Hematopoietic multipotent progenitor cell (in vitro differentiated cells): ENCODE measurements at regions not wholly inside any gene's neighbourhood (a gene's known extent, or its start where the extent isn't known, plus 50 kb on each side); places are given as distances from the start of the nearest gene placed in this dataset.
A peak's percentile ranks its signal among the peaks of the same experiment; 100 is the strongest.

Experiments used
- DNase-seq, 3 donors: peaks; one replicate each; pipeline ENCODE4 v3.0.0-alpha.2; 2011 to 2015; ENCODE audit warnings: low read depth in 2 of 3, low spot score in 2 of 3

DNA sequence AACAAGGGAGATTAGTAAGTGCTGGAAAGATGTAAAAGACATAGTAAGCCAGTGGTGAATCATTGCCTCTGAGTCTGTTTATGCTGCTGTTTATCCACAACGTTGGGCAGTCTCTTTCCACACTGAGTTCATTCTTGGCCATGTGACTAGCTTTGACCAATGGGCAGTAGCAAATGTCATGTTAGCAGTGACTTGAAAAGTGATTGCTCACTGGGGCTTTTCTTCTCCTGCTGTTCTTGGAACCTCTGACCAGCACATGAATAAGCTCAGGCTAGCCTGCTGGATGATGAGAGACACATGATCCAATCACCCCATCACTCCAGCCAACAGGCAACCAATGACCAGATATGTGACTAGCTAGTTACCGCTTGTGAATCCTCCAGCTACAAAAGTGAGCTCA lies 360.4 kb downstream of the SLC4A3 start:
- no peak for DNase-seq

DNA sequence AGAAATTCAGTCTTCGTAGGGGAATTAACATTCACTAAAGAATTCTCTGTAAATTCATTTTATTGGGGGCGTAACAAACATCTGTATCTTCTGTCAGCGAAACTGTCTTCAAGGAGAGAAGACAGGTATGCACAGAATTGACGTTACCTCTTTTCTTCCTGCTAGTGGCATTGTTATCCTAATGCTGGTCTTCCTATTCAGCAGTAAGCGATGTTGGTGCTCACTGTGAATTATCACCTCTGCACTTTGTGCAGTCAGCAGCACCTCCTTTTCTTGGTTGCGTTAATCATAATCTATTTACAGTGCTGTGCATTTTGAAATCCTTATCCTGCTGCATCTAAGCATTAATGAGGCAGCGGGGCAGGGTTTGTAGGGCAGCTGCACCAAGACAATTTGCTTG lies 362.3 kb downstream of the SLC4A3 start:
- DNase-seq = no peak

DNA sequence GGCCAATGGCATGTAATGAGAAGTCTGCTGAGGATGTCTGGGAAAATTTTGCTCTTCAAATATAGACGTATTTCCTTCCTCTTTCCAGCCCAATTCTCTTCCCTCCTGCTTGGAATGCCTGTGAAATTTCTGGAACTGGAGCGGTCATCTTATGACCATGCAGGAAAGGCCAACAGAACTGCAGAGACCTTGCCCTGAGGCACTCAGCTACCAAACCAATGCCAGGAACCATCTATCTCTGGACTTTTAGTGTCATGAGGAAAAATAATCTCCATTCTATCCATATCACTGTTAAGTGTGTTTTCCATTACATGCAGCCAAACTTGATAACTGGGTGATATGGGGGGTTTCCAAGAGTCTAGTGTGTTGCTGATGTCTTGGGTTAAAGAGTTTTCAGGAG lies 363.7 kb downstream of the SLC4A3 start:
- DNase-seq = no peak

DNA sequence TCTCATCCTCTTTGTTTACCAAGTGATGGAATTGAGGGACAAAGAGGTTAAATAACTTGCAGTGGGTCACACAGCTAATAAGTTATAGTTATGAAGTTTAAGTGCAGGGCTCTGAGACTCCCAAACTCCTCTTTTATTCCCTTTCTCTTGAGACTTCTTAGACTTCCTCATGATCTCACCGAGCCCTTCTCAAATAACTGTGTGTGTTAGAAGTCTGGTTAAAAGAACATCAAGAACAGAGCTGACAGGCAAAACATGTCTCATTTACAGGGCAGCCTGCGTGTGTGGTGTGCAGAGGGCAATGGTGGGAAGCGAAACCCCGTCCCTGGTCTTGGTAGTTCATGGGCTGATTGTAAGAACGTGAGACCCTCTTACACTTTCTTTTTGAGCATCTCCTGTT lies 368.0 kb downstream of the SLC4A3 start:
- DNase-seq = no peak

DNA sequence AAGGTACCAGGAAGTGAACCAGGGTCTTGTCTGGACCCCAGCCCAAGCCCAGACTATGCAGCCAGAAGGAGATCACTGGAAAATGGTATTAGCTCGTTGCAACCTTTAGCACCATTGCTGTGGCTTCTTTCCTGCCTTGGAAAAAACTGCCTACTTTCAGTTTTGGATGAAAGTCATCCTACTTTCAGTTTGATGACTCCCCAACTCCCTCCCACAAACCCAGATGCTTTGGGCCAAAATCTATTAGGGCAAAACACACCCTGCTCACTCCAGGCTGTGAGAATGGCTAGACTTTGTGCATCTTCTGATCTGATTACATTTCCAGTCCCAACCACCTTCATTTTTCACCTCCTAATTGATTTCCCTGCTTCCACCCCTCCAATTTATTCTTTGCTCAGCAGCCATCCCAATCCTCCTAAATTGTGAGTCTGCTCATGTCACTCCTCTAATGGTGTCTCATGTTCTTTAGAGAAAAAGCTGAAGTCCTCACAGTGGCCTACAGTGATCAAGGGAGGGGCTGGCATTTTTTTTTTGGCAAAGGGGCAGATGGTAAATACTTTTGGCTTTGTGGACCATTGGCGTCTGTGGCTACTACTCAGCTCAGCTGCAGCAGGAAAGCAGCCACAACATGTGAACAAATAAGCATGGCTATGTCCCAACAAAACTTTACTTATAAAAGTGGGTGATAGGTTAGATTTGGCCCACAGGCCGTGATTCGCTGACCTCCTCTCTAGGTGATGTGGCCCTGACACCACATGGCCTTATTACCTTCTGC lies 368.7 kb downstream of the SLC4A3 start:
- DNase-seq = no peak

DNA sequence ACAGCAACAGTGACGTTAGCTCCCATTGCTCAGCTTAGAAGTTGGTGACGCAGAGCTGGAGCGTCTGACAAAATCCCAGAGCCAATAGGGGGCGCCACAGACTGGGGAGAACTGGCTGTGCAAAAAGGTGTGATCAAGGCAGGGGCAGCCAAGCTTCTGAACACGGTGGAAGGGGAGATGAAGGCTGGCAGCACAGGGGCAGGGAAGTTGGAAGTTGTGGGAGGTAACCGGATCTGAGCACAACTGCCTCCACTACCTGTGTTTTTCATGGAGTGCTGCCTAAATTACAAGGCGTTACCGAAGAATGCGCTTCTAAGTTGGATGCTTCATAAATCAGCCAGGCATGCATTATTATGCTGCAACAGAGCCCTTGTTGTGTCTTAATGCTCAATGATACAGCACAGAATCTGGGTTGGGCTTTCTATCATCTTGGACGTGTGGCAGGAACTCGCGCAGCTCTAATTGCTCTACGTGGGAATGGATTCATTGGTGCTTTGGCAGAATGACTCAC lies 370.0 kb downstream of the SLC4A3 start:
- DNase-seq = peak in 1 of 3 donors; percentile 1

DNA sequence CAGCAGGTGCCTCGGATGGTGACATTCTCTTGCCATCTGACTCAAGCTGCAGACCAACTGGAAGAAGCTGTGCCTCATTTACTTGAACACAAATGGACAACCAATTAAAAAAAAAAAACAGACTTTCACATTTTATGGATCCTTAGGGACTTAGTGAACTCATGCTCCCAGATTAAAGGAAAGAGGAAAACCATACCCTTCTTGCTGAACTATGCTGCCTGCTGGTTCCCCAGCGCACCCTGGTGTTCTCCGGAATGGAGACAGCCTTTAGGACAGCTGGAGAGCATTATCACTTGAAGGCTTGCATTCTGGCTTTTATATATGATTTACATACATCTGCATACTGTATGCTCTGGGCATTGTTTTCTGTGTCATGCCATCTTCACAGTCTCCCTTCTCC lies 370.7 kb downstream of the SLC4A3 start:
- no peak for DNase-seq

DNA sequence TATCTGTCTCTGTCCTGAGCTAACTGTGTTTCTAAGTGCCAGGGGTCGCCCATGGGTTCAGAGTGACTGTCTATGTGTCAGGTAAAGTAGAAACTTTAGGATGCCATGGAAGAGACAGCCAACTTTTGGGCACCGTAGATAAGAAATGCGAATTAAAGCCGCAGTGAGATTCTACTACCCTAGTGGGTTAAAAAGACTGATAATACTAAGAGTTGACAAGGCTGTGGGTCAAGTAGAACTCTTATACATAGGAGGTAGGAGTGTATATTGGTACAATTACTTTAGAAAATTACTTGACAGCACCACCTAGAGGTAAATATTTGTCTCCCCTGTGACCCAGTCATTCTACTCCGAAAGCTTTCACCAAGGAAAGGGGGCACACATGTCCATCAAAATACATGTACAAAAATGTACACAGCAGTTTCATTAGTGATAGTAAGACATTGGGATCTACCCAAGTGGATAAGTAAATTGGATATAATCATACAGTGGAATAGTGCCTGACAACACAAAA lies 371.3 kb downstream of the SLC4A3 start:
- DNase-seq = no peak

DNA sequence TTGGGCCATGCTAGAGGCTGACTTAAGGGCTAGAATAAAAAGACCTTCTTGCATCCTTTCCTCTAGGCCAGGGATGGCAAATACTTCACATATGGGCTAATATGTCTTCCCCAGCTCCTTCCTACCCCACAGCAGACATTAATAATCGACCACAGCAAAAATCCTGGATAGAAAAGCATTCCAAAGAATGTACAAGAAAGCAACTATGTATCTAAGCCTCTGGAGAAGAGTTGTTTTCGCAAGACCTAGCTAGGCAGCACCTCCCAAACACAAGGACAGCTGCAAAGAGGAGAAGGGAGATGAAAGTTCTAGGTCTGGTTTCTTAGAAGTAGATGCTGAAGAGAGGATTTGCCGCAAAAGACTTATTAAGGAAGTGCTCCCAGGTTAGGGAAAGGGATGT lies 372.6 kb downstream of the SLC4A3 start:
- no peak for DNase-seq

DNA sequence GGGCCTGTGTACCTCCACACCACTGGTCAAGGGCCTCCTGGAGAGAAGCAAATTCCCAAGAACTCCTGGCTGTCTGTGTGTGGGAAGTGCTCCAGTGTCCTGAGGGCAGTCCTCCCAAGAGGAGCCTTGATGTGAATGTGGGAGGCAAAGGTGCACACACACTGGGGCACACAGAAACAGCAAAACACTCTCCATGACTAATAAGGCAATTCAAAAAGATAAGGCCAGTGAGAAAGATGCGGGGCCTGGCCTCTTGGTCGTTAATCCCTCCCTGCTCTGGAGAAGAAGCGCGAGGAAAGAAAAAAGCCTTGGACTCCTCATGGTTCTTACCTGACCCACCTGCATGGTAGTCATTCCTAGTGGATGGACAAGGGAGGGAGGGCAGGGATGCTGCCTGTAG lies 373.2 kb downstream of the SLC4A3 start:
- no peak for DNase-seq

DNA sequence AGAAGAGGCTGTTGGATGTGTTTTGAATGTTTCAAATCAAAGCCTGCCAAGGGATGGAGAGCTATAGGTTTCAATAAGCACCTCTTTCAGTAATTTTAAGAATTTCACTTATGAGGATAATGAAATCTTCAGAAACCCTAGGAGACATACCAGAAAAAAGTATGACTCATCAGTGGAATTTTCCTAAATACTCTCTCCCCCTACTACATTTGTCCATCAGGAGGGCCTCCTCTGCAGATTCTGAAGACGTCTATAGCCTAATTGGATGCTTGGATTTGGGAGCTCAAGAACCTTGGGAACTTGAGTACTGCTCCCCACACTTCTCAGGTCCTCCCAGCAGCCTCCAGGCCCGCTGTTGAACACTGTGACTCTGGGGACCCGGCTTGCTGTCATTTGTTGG lies 374.3 kb downstream of the SLC4A3 start:
- no peak for DNase-seq

DNA sequence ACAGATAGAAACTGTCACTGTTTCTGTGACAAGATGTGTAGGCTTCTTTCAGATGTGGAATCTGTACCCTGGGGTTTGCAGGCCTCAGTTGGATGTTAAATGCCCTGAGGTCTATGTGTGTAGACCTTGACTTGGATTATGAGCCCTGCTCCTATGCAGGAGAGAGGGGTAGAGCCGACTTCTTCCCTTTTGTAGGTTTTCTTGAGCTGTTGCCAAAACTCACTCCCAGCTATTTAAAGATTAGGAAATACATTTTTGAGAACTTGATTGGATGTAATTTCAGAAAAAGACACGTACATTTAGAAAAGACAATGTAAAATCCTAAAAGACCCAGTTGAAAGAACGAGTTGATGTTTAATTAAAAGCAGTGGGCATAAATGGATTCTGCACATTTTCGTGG lies 374.8 kb downstream of the SLC4A3 start:
- no peak for DNase-seq

DNA sequence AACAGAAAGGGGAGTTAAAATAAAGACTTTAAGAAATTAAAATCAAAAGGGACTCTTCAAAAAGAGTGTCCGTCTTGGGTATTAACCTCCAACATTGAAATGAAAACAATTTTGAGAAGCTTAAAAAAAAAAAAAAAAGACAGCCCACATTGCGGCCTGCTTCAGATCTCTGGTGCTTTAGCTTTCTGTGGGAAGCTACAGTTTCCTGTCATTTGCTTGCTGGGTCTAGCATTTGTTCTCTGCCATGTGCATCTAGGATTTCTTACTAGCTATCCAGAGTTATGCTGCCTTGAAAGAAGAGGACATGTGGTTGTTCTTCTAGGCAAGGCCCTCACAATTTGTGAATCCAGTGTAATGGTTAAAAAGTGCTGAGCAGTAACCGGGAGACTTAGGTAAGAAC lies 375.3 kb downstream of the SLC4A3 start:
- no peak for DNase-seq

DNA sequence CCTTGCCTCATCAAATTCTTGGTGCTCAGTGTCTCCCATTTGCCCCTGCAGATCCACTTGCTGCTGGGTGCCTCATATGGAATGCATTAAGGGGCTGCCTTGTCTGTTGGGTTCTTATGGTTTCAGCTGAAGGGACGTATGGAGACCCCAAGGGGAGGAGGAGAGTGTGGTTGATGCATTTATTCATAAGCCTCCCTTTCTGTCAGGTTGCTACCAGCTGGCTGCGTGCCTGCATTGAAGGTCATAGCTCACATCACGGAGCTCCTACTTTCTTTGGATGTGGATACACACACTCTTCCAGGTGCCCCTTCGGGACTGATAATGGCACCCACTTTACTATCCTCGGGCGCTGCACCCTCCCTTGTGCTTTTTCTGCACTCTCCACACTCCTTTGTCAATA lies 377.9 kb downstream of the SLC4A3 start:
- DNase-seq = no peak

DNA sequence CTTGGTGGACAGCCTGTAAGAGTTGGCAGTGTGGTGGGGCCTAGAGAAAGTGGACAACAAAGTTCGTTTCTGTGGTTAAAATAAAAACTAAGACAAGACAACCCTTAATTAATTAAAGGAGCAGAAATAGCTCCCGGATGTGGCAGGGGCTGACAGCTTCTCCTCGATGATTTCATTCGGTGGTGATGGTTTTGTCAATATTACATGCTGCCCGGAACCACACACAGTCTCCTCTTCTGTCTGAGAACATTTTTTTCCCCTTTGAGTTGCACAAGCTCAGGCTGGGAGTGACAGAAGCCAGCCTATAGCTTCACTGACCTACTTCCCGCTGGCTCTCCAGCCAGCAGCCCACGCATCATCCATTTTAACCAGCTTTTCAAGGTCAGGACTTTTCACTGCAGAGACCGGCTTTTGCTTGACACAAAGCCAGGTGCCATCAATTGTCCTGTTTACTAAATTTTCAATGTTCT lies 378.8 kb downstream of the SLC4A3 start:
- no peak for DNase-seq

DNA sequence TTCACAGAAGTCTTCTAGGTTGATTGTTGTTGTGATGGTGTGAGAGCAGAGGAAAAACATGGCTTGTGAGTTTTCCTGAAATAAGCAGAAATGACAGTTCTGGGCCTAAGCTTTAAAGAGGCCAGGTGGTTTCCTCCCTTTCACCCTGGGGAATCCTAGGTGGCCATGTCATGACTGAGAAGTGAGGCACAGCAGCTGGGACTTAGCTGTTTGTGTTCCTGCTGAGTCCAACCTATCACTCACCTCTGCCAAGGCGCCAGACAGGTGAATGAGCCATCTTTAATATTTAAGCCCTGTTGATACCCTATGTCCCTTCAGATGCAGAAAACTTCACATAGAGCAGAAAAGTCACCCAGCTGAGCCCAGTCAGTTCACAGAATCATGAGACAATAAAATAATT lies 384.4 kb downstream of the SLC4A3 start:
- DNase-seq = no peak

DNA sequence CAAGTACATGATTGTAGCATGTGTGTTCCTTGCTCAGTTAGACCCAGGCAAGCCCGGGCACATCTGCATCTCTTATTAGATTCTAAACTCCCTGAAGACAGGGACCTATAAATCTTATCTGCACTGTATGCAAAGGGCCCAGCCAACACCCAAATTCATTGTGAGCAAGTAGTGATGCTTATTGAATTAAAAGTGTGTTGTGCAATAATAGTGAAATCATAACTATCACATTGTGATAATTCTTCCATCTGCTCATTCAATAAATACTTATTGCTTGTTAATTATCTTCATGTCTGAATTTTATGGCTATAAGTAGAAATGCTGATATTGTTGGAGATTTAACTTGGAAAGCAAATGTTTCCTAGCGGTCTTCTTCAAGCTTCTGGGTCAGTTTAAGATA lies 387.5 kb downstream of the SLC4A3 start:
- no peak for DNase-seq

DNA sequence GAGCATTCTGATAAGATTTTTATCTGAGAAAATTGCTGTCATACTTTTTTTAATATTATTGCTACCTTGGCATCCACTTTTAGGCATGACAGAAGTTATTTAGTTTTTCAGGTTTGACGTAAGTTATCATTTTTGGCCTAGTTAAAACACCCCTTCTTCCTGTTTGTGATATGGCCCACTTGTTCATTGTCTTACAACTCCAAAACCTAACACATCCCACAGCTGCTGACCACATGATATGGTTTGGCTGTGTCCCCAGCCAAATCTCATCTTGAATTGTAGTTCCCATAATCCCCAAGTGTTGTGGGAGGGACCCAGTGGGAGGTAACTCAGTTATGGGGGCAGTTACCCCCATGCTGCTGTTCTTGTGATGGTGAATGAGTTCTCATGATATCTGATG lies 388.1 kb downstream of the SLC4A3 start:
- no peak for DNase-seq

DNA sequence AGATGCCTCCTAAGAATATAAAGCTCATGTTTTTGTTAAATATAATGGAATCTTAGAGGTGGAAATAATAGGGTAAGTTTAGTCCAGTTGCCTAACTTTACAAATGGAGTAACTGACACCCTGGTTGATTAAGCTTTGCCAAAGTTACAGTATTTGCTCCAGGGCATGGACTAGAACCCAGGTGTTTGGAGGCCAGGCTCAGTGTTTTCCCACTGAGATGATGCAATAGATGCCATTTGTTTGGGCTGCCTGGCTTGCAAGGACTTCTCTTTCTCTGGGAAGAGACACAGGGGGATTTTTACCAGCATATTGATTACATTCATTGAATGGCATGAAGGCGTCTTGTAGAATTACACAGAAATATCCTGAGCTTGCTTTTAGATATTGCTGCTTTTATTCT lies 397.8 kb downstream of the SLC4A3 start:
- no peak for DNase-seq

DNA sequence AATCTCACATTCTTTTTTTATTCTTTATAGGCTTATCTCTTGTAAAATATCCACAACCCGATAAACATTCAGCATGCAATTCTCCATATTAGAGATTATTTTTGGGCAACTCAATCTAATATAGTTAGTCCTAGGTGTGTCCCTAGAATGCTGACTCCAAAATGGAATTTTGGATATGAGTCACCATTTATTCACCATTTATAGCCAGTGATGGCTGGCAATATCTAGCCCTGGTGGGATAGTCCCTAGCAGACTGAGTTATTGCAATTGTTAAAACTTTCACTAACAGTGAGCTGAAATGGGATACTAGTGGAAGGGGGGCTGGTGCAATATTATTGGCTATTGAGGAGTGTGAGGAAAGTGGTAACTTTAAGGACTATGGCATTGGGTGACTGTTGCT lies 401.6 kb downstream of the SLC4A3 start:
- no peak for DNase-seq

DNA sequence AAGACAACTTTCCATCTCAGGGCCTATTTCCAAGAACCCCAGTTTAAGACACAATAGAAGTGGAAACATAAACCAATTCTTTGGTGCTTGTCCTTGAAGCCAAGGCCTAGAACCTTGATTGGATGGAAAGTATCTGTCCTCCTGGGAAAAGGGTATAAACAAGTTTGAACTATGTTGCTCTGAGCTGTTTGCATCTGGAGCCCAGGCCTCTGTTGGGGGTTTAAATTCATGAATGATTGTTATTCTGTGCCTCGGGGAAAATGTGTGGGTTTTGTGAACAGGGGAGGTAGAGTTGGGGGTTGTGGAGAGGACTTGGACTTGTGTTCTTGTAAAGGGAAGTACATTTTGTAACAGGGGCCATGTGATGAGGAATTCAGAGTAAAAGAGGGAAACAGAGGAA lies 406.1 kb downstream of the SLC4A3 start:
- DNase-seq = no peak

DNA sequence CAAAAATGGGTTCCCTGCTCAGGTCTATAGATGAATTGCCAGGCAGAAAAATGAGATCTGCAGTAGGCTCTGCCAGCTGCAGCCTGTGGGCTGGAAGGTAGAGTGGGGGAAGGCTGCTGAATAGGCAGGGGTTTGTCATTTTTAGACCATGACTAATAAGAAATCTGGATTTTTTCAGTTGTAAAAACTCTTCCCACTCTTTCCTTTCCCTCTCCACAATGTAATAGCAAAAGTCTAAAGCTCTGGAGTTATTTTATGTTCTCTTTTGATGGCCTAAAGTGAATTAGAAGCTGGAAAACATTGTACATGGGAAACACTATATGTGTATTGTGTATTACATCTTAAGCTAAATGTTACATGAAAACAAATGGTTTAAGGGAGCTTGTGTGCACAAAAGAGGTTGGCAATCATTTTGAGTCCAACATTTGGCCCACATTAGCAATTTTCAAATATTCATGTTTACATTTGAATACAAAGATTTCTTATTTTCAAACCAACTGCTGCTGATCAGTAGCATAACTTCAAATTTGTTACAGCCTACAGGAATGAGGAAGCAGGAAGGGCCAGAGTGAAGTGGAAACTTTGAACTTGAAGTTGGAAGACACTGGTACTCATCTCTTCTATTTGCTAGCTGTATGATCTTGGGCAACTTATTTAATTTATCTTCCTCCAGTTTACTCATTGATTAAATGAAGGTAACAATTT lies 407.1 kb downstream of the SLC4A3 start:
- no peak for DNase-seq
